Rectal smooth muscle tissue (tissue), 1 donor: ENCODE measurements at regions not wholly inside any gene's neighbourhood (a gene's known extent, or its start where the extent isn't known, plus 50 kb on each side); places are given as distances from the start of the nearest gene placed in this dataset.
A peak's percentile ranks its signal among the peaks of the same experiment; 100 is the strongest.

Source experiments
- H3K27ac ChIP-seq: one replicate; pipeline ENCODE4 v1.7.0; 2013; ENCODE audit warnings: low read depth, low read length, inconsistent platforms
- H3K27me3 ChIP-seq: one replicate; pipeline ENCODE4 v1.7.0; 2013; ENCODE audit warnings: low read length; ENCODE audit not compliant: control insufficient read depth, insufficient read depth
- H3K36me3 ChIP-seq: one replicate; pipeline ENCODE4 v1.7.0; 2013; ENCODE audit warnings: low read length; ENCODE audit not compliant: control insufficient read depth, insufficient read depth
- H3K4me1 ChIP-seq: one replicate; pipeline ENCODE4 v1.7.0; 2013; ENCODE audit warnings: low read length; ENCODE audit not compliant: control insufficient read depth, insufficient read depth
- H3K4me3 ChIP-seq: one replicate; pipeline ENCODE4 v1.7.0; 2013; ENCODE audit warnings: low read length
- H3K9ac ChIP-seq: one replicate; pipeline ENCODE4 v1.7.0; 2013; ENCODE audit warnings: low read length

- Histone ChIP-seq H3K36me3 (no peaks in the 10 kb centered on the region), H3K27me3 (no peaks in the 10 kb centered on the region), H3K9ac (no peak overlapping the region), H3K27ac (no peak overlapping the region), H3K4me1 (no peaks in the 10 kb centered on the region), H3K4me3 (no peak overlapping the region)
Observed at GRCh38 chr9:99557816-99558215, 263.9 kb upstream of the NR4A3 start.

GRCh38 chr9:99559776-99560175, 261.9 kb upstream of the NR4A3 start:
- H3K27me3 ChIP-seq = no peaks in the 10 kb centered on the region
- H3K36me3 ChIP-seq = no peaks in the 10 kb centered on the region
- H3K4me1 ChIP-seq = no peaks in the 10 kb centered on the region
- H3K27ac ChIP-seq = no peak overlapping the region
- no peak overlapping the region for H3K9ac ChIP-seq
- H3K4me3 ChIP-seq = no peak overlapping the region

GRCh38 chr9:99560561-99560960, 261.1 kb upstream of the NR4A3 start:
- no peak overlapping the region for H3K9ac ChIP-seq
- no peaks in the 10 kb centered on the region for H3K4me1 ChIP-seq
- H3K27me3 ChIP-seq = no peaks in the 10 kb centered on the region
- no peak overlapping the region for H3K27ac ChIP-seq
- H3K4me3 ChIP-seq = no peak overlapping the region
- no peaks in the 10 kb centered on the region for H3K36me3 ChIP-seq

- no peak overlapping the region for H3K27ac ChIP-seq
- H3K4me3 ChIP-seq = no peak overlapping the region
- H3K36me3 ChIP-seq = no peaks in the 10 kb centered on the region
- H3K9ac ChIP-seq = no peak overlapping the region
- H3K27me3 ChIP-seq = no peaks in the 10 kb centered on the region
- no peaks in the 10 kb centered on the region for H3K4me1 ChIP-seq
Observed at GRCh38 chr9:99561509-99561917, 260.2 kb upstream of the NR4A3 start.

- H3K4me3 ChIP-seq = no peak overlapping the region
- H3K9ac ChIP-seq = no peak overlapping the region
- H3K36me3 ChIP-seq = no peaks in the 10 kb centered on the region
- no peaks in the 10 kb centered on the region for H3K27me3 ChIP-seq
- no peak overlapping the region for H3K27ac ChIP-seq
- no peaks in the 10 kb centered on the region for H3K4me1 ChIP-seq
Observed at GRCh38 chr9:99561961-99562565, 259.6 kb upstream of the NR4A3 start.

GRCh38 chr9:99563364-99563763, 258.3 kb upstream of the NR4A3 start:
- Histone ChIP-seq H3K9ac (no peak overlapping the region), H3K4me3 (no peak overlapping the region), H3K27me3 (no peaks in the 10 kb centered on the region), H3K36me3 (no peaks in the 10 kb centered on the region), H3K27ac (no peak overlapping the region), H3K4me1 (no peaks in the 10 kb centered on the region)

- Histone ChIP-seq H3K27me3 (no peaks in the 10 kb centered on the region), H3K4me1 (no peaks in the 10 kb centered on the region), H3K27ac (no peak overlapping the region)
Observed at GRCh38 chr9:99565203-99565602, 256.5 kb upstream of the NR4A3 start.

GRCh38 chr9:99567436-99567835, 254.2 kb upstream of the NR4A3 start:
- Histone ChIP-seq H3K4me3 (no peak overlapping the region), H3K4me1 (peaks cover 6% of the 10 kb centered on the region), H3K27ac (no peak overlapping the region), H3K27me3 (no peaks in the 10 kb centered on the region), H3K36me3 (no peaks in the 10 kb centered on the region), H3K9ac (no peak overlapping the region)

More at GRCh38 chr9:99565203-99565602, 256.5 kb upstream of the NR4A3 start:
- no peak overlapping the region for H3K9ac ChIP-seq
- no peaks in the 10 kb centered on the region for H3K36me3 ChIP-seq
- no peak overlapping the region for H3K4me3 ChIP-seq

- peaks cover 15% of the 10 kb centered on the region for H3K4me1 ChIP-seq
- H3K27me3 ChIP-seq = no peaks in the 10 kb centered on the region
- no peak overlapping the region for H3K4me3 ChIP-seq
- H3K9ac ChIP-seq = no peak overlapping the region
- no peaks in the 10 kb centered on the region for H3K36me3 ChIP-seq
- H3K27ac ChIP-seq = no peak overlapping the region
Observed at GRCh38 chr9:99569840-99570239, 251.8 kb upstream of the NR4A3 start.

GRCh38 chr9:99572567-99572966, 249.1 kb upstream of the NR4A3 start:
- Histone ChIP-seq H3K36me3 (no peaks in the 10 kb centered on the region), H3K27me3 (no peaks in the 10 kb centered on the region), H3K4me3 (no peak overlapping the region), H3K4me1 (peaks cover 15% of the 10 kb centered on the region), H3K9ac (no peak overlapping the region), H3K27ac (peak overlapping the region; percentile 74)

- no peak overlapping the region for H3K4me3 ChIP-seq
- peak overlapping the region; percentile 74 for H3K27ac ChIP-seq
- no peak overlapping the region for H3K9ac ChIP-seq
- H3K36me3 ChIP-seq = no peaks in the 10 kb centered on the region
- H3K4me1 ChIP-seq = peaks cover 15% of the 10 kb centered on the region
- no peaks in the 10 kb centered on the region for H3K27me3 ChIP-seq
Observed at GRCh38 chr9:99573085-99573484, 248.6 kb upstream of the NR4A3 start.

GRCh38 chr9:99573886-99574285, 247.8 kb upstream of the NR4A3 start:
- Histone ChIP-seq H3K27me3 (no peaks in the 10 kb centered on the region), H3K9ac (no peak overlapping the region), H3K36me3 (no peaks in the 10 kb centered on the region), H3K4me3 (no peak overlapping the region), H3K4me1 (peaks cover 15% of the 10 kb centered on the region), H3K27ac (no peak overlapping the region)

- peaks cover 15% of the 10 kb centered on the region for H3K4me1 ChIP-seq
- H3K4me3 ChIP-seq = no peak overlapping the region
- no peak overlapping the region for H3K9ac ChIP-seq
- H3K27ac ChIP-seq = no peak overlapping the region
- no peaks in the 10 kb centered on the region for H3K27me3 ChIP-seq
- no peaks in the 10 kb centered on the region for H3K36me3 ChIP-seq
Observed at GRCh38 chr9:99576002-99576401, 245.7 kb upstream of the NR4A3 start.
